ENCODE measurements at regions not wholly inside any gene's neighbourhood (a gene's known extent, or its start where the extent isn't known, plus 50 kb on each side); places are given as distances from the start of the nearest gene placed in this dataset.
"Not testable (repeated sequence)": the region's sequence is repeated elsewhere in the genome, so short reads cannot be mapped to it uniquely, and the experiment has no call there.

DNA sequence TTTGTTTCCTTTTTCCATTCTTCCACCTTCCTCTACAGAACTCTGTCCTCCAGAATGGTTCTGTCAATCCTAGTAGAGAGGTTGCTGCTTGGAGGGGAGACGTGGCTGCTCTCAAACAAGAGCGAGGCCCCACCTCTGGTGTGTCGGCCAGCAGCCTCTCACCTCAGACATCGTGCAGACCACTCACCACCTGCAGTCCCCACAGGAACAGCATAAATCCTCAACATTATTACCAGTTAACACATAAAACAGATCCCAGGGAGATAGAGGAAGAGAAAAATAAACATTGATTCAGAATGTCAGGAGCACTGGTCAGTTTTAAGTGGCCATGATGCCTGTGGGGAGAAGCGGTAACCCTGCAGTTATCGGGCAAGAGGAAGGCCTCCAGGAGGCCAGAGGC lies 485.9 kb upstream of the DPP6 start:
- no peak for DNase-seq

DNA sequence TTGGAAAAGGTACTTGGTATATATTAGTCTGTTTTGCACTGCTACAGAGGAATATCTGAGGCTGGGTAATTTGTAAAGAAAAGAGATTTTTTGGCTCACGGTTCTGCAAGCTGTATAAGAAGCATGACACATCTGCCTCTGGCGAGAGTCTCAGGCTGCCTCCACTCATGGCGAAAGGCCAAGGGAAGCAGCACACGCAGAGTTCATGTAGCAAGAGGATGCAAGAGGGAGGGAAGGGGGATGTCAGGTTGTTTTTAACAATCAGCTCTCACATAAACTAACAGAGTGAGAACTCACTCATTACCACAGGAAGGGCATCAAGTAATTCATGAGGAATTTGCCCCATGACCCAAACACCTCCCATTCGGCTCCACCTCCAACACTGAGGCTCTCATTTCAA lies 484.8 kb upstream of the DPP6 start:
- no peak for DNase-seq

DNA sequence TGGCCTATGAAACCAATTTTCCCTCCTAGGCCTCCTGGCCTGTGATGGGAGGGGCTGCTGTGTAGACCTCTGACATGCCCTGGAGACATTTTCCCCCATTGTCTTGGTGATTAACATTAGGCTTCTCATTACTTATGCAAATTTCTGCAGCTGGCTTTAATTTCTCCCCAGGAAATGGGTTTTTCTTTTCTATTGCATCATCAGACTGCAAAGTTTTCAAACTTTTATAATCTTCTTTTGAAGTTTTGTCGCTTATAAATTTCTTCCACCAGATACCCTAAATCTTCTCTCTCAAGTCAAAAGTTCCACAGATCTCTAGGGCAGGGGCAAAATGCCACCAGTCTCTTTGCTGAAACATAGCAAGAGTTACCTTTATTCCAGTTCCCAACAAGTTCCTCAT lies 482.7 kb upstream of the DPP6 start:
- not testable (repeated sequence) for DNase-seq

DNA sequence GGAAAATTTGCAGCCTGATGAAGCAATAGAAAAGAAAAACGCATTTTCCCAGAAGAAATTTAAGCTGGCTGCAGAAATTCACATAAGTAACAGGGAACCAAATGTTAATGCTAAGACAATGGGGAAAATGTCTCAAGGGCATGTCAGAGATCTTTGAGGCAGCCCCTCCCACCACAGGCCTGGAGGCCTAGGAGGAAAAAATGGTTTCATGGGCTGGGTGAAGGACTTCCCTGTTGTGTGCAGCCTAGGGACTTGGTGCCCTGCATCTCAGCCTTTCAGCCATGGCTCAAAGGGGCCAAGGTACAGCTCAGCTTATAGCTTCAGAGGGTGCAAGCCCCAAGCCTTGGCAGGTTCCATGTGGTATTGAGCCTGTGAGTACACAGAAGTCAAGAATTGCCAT lies 476.1 kb upstream of the DPP6 start:
- no peak for DNase-seq

DNA sequence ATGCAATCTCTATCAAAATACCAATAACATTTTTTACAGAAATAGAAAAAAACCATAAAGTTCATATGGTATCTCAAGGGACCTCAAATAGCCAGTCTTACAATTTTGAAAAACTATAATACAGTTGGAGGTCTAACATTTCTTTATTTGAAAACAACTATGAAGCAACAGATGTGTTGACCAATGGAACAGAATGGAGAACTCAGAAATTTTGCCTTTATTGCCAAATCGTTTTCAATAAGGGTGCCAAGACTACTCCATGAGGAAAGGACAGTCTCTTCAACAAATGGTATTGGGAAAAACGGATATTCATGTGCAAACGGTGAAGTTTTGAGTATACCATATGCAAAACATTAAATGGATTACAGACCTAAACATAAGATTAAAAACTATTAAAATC lies 470.8 kb upstream of the DPP6 start:
- DNase-seq = no peak

DNA sequence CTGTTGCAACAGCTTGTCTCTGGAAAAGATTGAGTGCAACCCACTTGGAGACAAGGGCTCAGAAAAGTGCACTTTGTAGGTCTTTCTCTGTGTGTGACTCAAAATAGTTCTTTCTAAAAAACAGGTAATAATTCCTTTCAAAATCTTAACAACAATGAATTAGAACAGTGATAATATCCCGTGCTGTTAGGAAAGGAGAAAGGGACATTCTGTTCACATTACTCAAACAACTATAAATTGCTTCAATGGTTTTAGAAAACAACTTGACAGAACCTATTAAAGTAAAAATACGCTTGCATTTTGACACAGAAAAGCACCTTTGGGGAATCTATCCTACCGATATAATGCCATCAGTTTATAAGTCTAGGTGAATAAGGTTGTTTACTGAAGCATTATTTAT lies 468.1 kb upstream of the DPP6 start:
- no peak for DNase-seq

DNA sequence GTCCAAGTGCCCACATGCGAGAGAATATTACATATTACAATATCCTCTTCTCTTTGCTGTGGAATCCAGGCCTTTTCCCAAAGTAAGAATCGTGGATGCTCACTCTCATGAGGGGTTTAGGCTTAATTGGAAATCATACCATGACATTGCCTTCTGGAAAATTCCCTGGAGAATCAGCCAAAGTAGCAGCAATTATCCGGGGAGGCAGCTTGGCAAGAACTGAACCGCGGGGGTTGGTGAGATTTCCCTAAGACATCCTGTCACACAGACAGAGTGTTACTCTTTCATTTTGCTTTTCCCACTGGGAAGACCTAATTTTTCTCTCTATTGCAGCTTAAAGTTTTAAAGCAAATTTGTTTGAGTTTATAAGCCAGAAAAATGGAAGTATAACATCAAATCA lies 463.6 kb upstream of the DPP6 start:
- DNase-seq = no peak

DNA sequence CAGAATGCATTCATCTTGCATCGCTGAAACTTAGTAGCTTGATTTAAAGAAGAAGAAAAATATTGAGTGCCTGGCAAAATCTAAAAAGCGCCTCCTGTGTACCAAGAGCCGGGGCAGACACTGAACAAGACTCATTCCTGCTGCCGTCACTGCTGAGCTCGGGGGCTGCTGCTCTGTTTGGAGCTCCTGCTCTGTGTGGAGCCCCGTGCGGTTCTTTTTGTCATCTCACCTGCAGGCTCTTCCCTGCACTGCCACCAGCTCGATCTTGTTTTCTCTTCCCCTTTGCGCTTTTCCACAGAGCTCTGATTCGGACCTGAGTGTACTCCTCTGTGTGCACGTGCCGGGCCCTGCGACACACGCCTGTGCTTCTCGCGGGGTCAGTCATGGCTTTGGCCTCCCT lies 462.1 kb upstream of the DPP6 start:
- no peak for DNase-seq

DNA sequence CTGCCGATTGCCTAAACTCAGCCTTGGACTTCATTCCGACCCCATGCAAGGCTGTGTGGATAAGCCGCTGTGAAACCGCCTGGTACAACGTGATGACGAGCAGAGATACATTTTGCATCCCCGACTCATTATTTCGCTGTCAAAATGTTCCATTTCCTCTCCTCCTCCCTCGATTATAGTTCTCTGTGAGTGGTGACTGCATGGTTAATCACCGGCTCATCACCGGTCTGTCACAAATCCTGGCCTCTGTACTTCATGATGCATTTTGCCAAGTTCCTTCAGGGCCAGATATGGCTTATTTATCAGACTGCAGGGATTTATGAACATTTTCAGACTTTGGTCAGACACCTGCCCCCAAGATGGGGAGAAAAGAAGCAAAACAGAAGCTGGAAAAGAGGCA lies 461.6 kb upstream of the DPP6 start:
- DNase-seq = no peak

DNA sequence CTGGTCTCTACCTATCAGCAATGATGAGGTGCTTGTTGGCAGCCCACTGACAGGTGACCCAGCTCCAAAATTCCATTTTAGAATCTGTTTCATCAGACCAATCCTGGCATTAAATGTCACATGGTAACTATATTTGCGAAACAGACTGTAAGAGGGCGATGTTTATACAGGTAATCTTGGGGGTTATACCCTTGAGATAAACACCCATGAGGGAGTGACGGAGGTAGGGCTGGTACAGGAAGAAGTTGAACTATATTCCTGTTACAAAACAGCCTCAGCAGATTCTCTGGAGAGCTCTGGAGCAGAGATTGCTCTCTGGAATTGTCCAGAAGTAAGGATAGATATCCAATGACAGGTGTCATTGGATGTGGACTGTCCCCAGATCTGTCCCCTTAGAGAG lies 444.8 kb upstream of the DPP6 start:
- no peak for DNase-seq

DNA sequence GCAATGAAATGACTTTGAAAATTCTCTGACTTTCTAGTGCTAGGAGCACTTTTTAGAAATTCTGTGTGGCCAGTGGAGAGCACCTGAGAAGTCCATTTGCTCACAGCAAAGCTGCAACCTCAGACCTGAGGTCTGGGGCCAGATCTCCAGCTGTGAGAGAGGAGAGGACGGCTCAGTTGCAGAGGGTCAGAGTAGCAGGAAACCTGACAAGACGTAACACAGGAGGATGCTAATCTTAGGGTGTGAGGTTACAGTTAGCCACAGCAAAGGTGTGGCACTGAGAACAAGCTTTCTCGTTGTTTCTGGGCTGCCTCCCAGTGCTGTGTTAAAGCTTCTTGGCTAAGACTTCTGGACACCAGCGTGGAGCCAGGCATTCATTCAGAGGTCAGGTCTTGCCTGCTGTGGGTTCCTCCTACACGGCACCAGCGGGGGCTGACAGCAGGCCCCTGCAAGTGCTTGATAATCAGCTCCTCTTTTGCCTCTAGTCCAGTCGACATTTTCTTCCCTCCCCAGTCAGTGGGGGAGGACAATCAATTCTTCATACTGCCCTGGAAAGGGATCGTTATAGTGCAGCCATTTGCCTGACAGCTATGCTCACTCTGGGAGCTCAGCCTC lies 435.4 kb upstream of the DPP6 start:
- DNase-seq = peak; percentile 53

DNA sequence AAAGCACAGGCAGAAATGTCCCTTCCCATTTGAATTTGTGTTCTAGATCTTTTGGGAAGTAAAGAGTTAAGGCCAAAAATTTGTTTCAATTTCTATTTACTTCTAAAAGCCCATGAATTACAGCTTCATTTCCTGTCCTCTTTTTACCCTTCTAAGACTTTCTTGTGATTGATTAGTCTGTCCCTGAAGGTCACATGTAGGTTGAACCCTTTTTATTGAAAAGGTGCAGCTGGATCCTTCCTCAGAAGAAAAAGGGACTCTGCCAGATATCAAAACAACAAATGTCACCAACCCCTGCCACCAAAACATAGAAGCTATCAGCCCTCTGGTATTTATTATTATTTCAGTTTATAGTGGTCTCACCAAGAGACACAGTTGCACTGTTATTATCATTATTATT lies 424.9 kb upstream of the DPP6 start:
- no peak for DNase-seq

DNA sequence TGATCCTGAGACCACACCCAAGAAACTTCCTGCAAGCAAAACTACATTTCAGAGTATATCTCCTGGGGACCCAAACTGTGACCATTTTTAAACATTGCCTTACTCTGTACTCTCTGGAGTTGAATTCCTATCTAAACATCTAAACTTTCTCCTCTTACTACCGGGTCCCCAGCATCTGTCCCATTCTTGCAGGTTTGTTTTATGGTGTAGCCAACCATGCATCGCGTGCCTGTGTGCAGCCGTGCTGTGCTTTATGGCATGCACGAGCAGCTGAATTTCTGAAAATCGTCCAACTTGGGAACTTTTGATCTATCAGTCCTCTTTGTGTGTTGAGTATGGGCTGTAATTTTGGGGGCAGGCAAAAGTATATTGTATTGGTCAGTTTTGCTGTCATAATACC lies 423.8 kb upstream of the DPP6 start:
- no peak for DNase-seq

DNA sequence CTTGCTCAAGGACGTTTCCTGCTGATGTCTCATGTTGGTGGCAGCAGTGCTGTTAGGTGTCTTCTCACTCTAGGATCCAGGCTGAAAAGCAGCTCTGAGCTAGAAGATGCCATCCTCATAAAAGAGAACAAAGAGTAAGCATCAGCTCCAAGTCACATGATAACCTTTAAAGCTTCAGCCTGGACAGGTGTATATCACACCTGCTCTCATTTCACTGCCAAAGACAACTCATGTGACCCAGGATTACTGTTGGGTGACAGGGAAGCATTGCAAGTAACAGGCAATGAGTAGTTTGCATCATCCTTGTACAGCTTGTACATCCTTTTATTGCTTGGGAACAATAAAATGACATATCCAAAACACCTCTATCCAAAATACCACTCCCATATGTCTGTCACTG lies 423.4 kb upstream of the DPP6 start:
- DNase-seq = peak; percentile 97

DNA sequence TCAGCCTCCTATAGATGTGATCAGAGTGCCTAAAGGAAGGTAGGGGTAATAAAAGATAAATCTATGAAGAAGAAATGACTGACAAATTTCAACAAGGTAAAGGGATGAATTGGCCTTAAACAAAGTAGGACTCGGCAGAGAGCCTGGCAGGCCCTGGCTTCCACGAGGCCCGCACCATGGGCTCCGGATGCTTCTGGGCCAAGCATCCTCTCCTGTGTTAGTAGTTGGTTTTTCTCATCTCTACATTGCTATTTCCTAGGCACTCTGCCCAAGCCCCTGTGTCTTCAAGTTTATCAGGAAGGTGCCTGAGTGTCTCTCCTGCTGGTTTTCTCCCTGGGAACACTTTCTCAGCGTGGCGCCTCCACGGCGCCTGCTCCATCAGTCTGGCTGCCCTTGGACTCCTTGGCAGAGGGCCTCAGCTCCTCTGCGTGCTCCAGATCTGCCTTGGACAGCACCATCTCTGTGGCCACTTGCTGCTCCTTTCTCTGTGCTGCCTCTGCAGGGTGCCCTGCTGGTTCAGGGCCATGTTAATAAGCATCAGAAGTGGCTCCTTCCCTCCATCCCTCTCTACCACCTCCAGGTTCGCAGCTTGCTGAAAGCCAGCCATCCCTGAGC lies 413.3 kb upstream of the DPP6 start:
- no peak for DNase-seq

DNA sequence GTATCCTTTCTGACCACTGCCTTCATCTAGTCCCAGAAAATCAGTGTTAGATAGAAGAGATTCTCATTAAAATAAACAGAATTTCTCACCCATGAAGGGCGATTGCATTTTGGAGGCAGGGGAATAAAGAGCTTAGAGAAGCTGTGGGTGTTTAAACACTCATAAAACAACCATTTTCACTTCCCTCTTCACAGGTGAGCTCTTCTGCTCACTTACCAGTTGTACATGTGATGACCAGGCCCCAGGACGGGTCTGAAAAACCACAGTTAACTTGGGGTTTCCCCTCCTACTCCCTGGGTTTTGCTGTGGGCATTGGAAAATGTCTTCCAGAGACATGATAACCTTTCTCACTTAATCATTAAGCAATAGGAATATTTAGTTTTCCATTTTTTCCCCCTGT lies 411.6 kb upstream of the DPP6 start:
- DNase-seq = no peak

DNA sequence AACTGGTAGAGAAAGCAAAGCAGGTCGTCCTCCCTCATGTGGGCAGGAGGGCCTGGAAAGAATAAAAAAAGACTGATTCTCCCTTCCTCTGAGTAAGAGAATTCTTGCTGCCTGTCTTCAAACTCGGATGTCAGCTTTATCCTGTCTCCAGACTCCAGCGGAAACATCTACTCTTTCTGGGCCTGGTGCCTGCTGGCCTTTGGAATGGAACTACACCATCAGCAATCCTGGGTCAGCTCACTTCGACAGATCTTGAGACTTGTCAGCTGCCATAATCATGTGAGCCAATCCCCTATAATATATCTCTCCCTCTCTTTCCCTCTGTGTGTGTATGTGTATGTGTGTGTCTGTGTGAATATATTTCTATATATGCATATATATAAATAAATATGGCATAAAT lies 411.0 kb upstream of the DPP6 start:
- no peak for DNase-seq

DNA sequence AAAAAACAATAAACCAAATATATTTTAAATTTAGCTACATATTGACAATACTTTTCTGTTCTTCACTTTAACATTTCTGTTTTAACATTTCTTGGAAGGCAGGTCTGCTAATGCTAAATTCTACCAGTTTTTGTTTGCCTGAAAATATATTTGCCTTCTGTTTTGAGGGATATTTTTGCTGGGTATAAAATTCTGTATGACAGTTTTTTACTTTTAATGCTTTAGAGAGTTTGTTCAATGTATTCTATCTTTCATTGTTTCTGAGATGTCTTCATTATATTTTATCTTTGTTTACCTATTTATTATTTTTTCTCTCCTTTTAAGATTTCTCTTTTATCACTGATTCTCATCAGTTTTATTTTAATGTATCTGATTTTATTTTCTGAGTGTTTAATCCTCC lies 409.2 kb upstream of the DPP6 start:
- no peak for DNase-seq

DNA sequence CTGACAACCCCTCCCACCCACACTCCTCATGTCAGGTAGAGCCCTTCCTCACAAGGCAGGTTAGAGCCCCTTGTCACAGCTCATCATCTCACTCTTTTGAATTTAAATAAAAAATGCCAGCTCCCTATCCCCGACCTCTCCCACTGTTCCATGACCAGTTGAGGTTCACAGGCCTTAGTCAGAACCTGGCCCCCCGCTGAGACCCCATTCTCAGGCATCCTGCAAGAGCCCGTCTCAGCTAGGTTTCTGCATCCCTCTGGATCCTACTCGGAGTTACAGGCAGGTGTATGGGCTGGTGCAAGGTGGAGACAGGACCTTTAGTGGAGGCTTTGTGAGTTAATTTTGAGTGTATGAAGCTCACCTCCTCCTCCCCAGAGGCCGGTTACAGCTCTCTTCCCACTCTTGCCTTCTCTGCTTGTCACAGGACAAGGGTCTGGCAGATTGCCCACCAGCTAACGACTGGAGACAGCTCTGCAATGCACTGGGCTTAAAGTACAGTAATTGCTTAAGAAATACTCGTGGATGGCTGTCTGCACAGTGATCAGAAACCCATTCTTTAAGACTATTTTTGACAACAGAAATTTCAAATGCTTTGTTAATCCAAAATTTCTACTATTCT lies 394.9 kb upstream of the DPP6 start:
- DNase-seq = peak; percentile 52

DNA sequence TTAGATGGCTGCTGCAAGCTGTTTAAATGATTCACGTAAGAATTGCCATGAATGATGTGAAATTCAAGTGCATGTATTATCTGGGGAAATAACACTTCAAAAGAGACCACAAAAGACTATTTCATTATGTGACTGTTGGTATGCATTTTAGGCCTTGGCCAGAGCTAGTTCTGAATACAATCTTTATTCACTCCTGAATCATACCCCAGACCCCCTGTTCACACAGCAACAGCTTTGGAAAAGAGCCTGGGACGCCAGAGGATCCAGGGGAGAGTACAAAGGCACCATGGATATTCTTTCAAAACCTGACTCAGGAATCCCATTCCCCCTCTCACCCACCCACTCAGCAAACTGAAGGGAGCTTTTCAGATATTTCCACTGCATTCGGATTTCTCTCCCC lies 377.1 kb upstream of the DPP6 start:
- no peak for DNase-seq

DNA sequence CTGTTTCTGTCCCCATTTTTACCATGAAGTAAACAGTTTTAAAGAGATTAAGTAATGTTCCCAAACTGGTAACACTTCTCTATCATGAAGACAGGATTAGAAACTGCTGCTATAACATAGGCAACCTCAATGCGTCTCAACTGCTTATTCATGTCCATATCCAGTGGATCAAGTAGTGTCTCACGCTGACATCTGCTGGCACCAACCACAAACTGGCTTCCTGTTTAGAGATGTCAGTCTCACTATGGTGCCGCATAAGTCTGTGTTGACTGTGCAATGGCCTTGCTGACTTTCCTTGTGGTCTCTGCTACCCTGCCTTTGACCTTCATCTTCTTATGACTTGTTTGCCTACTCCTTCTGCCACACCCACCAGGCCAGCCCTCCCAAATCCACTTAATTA lies 369.6 kb upstream of the DPP6 start:
- DNase-seq = peak; percentile 18

DNA sequence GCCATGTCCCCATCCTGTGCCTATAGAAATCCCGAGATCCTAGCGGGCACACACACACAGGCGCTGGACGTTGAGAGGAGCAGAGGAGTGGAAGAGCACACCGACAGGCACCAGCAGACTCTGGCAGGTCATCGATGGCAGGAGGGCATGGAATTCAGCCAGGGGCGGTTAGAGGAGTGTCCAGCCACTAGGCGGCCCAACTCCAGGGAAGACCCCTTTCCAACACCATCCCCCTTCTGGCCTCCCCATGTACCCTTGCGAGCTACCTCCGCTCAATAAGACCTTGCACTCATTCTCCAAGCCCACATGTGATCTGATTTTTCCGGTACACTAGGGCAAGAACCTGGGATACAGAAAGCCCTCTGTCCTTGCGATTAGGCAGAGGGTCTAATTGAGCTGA lies 356.0 kb upstream of the DPP6 start:
- DNase-seq = no peak

DNA sequence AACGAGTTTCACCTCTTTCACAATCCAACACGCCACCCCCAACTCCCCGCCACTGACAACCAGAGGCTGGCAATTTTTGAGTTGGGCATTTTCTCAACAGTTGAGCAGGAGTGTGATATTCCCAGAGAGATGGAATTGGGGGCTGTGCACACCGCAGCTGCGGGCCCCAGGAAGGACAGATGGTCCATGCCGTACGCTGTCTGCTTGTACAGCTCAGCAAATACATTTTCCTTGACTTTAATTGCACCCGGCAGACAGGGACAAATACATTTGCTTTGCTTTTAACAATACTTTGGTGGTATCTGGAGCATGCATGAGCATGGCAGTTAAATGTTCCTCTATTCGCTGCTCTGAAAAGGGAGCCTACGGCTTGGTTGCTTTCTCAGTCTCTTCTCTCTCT lies 354.2 kb upstream of the DPP6 start:
- DNase-seq = no peak

DNA sequence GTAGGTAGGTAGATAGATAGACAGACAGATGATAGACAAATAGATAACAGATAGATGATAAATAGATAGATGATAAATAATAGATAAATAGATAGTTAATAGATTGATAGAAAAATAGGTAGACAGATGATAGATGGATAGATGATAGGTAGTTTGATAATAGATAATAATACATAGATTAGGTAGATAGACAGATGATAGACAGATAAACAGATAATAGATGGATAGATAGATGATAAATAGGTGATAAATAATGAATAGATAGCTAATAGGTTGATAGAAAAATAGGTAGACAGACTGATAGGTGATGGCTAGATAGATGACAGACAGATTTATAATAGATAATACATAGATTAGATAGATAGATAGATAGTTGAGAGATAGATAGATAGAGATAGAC lies 350.5 kb upstream of the DPP6 start:
- no peak for DNase-seq

DNA sequence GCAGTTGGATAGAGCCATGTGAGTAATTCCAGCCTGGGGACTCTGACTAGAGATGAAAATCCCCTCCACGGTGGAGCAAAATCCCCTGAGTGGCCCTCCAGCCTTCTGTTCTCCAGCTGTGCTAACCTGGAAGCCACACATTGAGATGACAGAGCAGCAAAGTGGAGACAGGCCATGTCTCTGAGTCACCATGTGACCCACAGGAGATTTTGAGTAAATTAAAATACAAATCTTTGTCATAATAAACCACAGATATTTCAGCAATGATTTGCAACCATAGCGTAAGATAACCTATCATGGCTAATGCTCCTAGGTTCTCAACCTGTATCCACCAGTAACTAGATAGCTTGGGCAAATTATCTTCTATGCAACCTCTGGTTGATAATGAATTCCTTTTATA lies 328.3 kb upstream of the DPP6 start:
- DNase-seq = not testable (repeated sequence)

Measured in NCI-H2029 (cell line).